ENCODE measurements at regions not wholly inside any gene's neighbourhood (a gene's known extent, or its start where the extent isn't known, plus 50 kb on each side); places are given as distances from the start of the nearest gene placed in this dataset.

- TF ChIP-seq CTCF (IDR thresholded peaks at IDR 0.05; ENCODE audit: low read depth, low read length) (no peak), EZH2phosphoT487 (IDR thresholded peaks at IDR 0.05; ENCODE audit: low read depth) (no peak)
Measured at GRCh38 chr11:119924017-119924416, 195.0 kb upstream of the NECTIN1 start.
